IMR-90 (cell line): ENCODE measurements at regions not wholly inside any gene's neighbourhood (a gene's known extent, or its start where the extent isn't known, plus 50 kb on each side); places are given as distances from the start of the nearest gene placed in this dataset.

Experiments
- ATAC-seq: fragments of 200-7000 bp; cut with Tn5 transposase; 2 replicates; pipeline ENCODE4 v1.9.1; 2020; ENCODE audit warnings: low read depth, mild to moderate bottlenecking, moderate library complexity
- BruUV-seq: library from RNA; stranded (reverse); fragments of 400-500 nt; replicated peaks from 2 replicates; lab custom pipeline; 2021; lab: Mats Ljungman, UMichigan
- CTCF ChIA-PET: fragments of 300-600 bp; formaldehyde crosslinking; extraction: SDS; loops from one replicate; lab custom pipeline; 2021; ENCODE audit warnings: antibody characterized with exemption; lab: Yijun Ruan, JAX
- POLR2A ChIA-PET: fragments of 300-600 bp; sonication (Branson Sonifier 250); formaldehyde crosslinking; loops from one replicate; lab custom pipeline; 2022; ENCODE audit warnings: antibody characterized with exemption; ENCODE audit not compliant: unreplicated experiment; lab: Charles Lee
- DNase-seq: peaks from one replicate; pipeline ENCODE4 v3.0.0; 2013
- H2AFZ ChIP-seq: replicated peaks from 2 replicates; pipeline ENCODE3; 2013; ENCODE audit warnings: low read length, mild to moderate bottlenecking; ENCODE audit not compliant: poor library complexity
- H2AK5ac ChIP-seq: 2 replicates; pipeline ENCODE4 v1.6.1; 2013; ENCODE audit warnings: low read depth, low read length, inconsistent platforms
- H2AK9ac ChIP-seq: replicated peaks from 2 replicates; pipeline ENCODE3; 2013; ENCODE audit warnings: mild to moderate bottlenecking, low read depth, low read length, moderate library complexity; ENCODE audit not compliant: poor library complexity
- H2BK120ac ChIP-seq: 2 replicates; pipeline ENCODE4 v1.6.1; 2013; ENCODE audit warnings: low read depth, low read length, inconsistent platforms
- H2BK15ac ChIP-seq: 3 replicates; pipeline ENCODE4 v1.6.1; 2013; ENCODE audit warnings: low read depth, low read length, inconsistent platforms
- H2BK20ac ChIP-seq: 2 replicates; pipeline ENCODE4 v1.6.1; 2013; ENCODE audit warnings: low read depth, mild to moderate bottlenecking, inconsistent platforms, low read length, moderate library complexity
- H2BK5ac ChIP-seq: 2 replicates; pipeline ENCODE4 v1.6.1; 2013; ENCODE audit warnings: mild to moderate bottlenecking, low read depth, low read length, inconsistent platforms; ENCODE audit not compliant: poor library complexity, severe bottlenecking
- H3K14ac ChIP-seq: replicated peaks from 2 replicates; pipeline ENCODE4 v1.6.1; 2013; ENCODE audit warnings: low read depth, low read length, inconsistent platforms
- H3K18ac ChIP-seq: 2 replicates; pipeline ENCODE4 v1.6.1; 2013; ENCODE audit warnings: low read depth, low read length, control low read depth
- H3K23ac ChIP-seq: 2 replicates; pipeline ENCODE4 v1.6.1; 2013; ENCODE audit warnings: low read depth, low read length, inconsistent platforms
- H3K27ac ChIP-seq: 2 replicates; pipeline ENCODE4 v1.5.1; 2013; ENCODE audit warnings: mild to moderate bottlenecking, control low read depth, low read length; ENCODE audit not compliant: insufficient read depth
- H3K27me3 ChIP-seq: 2 replicates; pipeline ENCODE4 v1.6.1; 2013; ENCODE audit warnings: low read length; ENCODE audit not compliant: control insufficient read depth, insufficient read depth
- H3K36me3 ChIP-seq: 2 replicates; pipeline ENCODE4 v1.6.1; 2013; ENCODE audit warnings: low read length, mixed read lengths; ENCODE audit not compliant: control insufficient read depth, insufficient read depth
- H3K4ac ChIP-seq: 2 replicates; pipeline ENCODE4 v1.6.1; 2013; ENCODE audit warnings: low read depth, low read length, inconsistent platforms
- H3K4me1 ChIP-seq: 2 replicates; pipeline ENCODE4 v1.6.1; 2013; ENCODE audit warnings: low read length, mixed read lengths; ENCODE audit not compliant: control insufficient read depth, insufficient read depth
- H3K4me2 ChIP-seq: 2 replicates; pipeline ENCODE4 v1.6.1; 2013; ENCODE audit warnings: low read depth, mild to moderate bottlenecking, control low read depth, low read length, moderate library complexity
- H3K4me3 ChIP-seq: 2 replicates; pipeline ENCODE4 v1.5.1; 2013; ENCODE audit warnings: low read depth, mild to moderate bottlenecking, control low read depth, low read length, moderate library complexity; ENCODE audit not compliant: insufficient read depth
- H3K56ac ChIP-seq: 2 replicates; pipeline ENCODE4 v1.6.1; 2013; ENCODE audit warnings: low read length, inconsistent platforms; ENCODE audit not compliant: insufficient read depth; ENCODE audit errors: extremely low read depth
- H3K79me1 ChIP-seq, 2 experiments: 2 replicates each; pipeline ENCODE4 v1.6.1; 2013; ENCODE audit warnings: low read length in 2 of 2, inconsistent platforms in 1 of 2, low read depth in 1 of 2
- H3K9ac ChIP-seq: 2 replicates; pipeline ENCODE4 v1.6.1; 2013; ENCODE audit warnings: low read depth, low read length, control low read depth
- H3K9me1 ChIP-seq: 2 replicates; pipeline ENCODE4 v1.6.1; 2013; ENCODE audit warnings: low read length, inconsistent platforms; ENCODE audit not compliant: insufficient read depth
- H3K9me3 ChIP-seq: 2 replicates; pipeline ENCODE4 v1.6.1; 2013; ENCODE audit warnings: low read length; ENCODE audit not compliant: control insufficient read depth, insufficient read depth
- H4K20me1 ChIP-seq: 2 replicates; pipeline ENCODE4 v1.6.1; 2013; ENCODE audit warnings: low read length, inconsistent platforms; ENCODE audit not compliant: insufficient read depth
- H4K5ac ChIP-seq: 2 replicates; pipeline ENCODE4 v1.6.1; 2013; ENCODE audit warnings: mild to moderate bottlenecking, low read depth, low read length, control low read depth
- H4K8ac ChIP-seq, 2 experiments: 2 replicates each; pipeline ENCODE4 v1.6.1; 2013; ENCODE audit warnings: low read depth in 2 of 2, low read length in 2 of 2, control low read depth in 1 of 2, inconsistent platforms in 1 of 2
- H4K91ac ChIP-seq: 2 replicates; pipeline ENCODE4 v1.6.1; 2013; ENCODE audit warnings: low read depth, low read length, inconsistent platforms; ENCODE audit not compliant: insufficient read depth
- CEBPB ChIP-seq: IDR thresholded peaks from 2 replicates; pipeline ENCODE4 v1.6.1; 2012; ENCODE audit warnings: low read depth, low read length, improper control_type of control experiment
- CHD1 ChIP-seq: IDR thresholded peaks from 2 replicates; pipeline ENCODE4 v1.6.1; 2012; ENCODE audit warnings: low read depth, low read length, improper control_type of control experiment
- FOS ChIP-seq: fragments of 150-350 bp; IDR thresholded peaks from 2 replicates; pipeline ENCODE4 v1.6.1; 2016; ENCODE audit warnings: low read depth, low read length
- MAFK ChIP-seq: IDR thresholded peaks from 2 replicates; pipeline ENCODE4 v1.6.1; 2012; ENCODE audit warnings: low read depth, low read length, improper control_type of control experiment
- MXI1 ChIP-seq: IDR thresholded peaks from 2 replicates; pipeline ENCODE4 v1.6.1; 2012; ENCODE audit warnings: low read depth, mild to moderate bottlenecking, low read length, moderate library complexity, borderline replicate concordance
- POLR2A ChIP-seq: IDR thresholded peaks from 2 replicates; pipeline ENCODE4 v1.6.1; 2012; ENCODE audit warnings: mild to moderate bottlenecking, low read depth, low read length
- RAD21 ChIP-seq: IDR thresholded peaks from 2 replicates; pipeline ENCODE4 v1.6.1; 2012; ENCODE audit warnings: low read length, improper control_type of control experiment
- RFX5 ChIP-seq: IDR thresholded peaks from 2 replicates; pipeline ENCODE4 v1.8.0; 2012; ENCODE audit warnings: low read depth, mild to moderate bottlenecking, low read length, moderate library complexity
- SMC3 ChIP-seq: fragments of 150-350 bp; IDR thresholded peaks from 2 replicates; pipeline ENCODE4 v1.6.1; 2016; ENCODE audit warnings: low read depth, mild to moderate bottlenecking, antibody characterized with exemption, low read length, moderate library complexity
- USF2 ChIP-seq: fragments of 150-350 bp; IDR thresholded peaks from 2 replicates; pipeline ENCODE4 v1.6.1; 2017; ENCODE audit warnings: mild to moderate bottlenecking, antibody characterized with exemption, low read length, low read depth
- WGBS, 2 experiments: methylation state at CpG; one replicate each; pipeline versions ENCODE4 v1.1.5 to v1.1.7; 2013; ENCODE audit warnings: missing lambda C conversion rate in 2 of 2; ENCODE audit not compliant: insufficient read length in 1 of 2; ENCODE audit errors: extremely low coverage in 2 of 2; 5-methylcytosine and 5-hydroxymethylcytosine counted together
- dilution Hi-C: fragments of 300-500 bp; cut with HindIII; formaldehyde crosslinking; loops from one replicate; pipeline ENCODE4 v1.14.3; 2018; ENCODE audit warnings: low sequenced_read_pairs; ENCODE audit not compliant: unreplicated experiment
- in situ Hi-C: fragments of 300-500 bp; cut with MboI; formaldehyde crosslinking; loops from 3 replicates; pipeline ENCODE4 v1.14.3; 2019; ENCODE audit warnings: low sequenced_read_pairs, inconsistent platforms, mixed read lengths
- intact Hi-C: fragments of 100-400 bp; cut with micrococcal nuclease; formaldehyde crosslinking; loops from 2 replicates; pipeline ENCODE4 v1.10.0; 2022

- dilution Hi-C loops, result no loop called here
- CTCF ChIA-PET, result interaction anchor here (1.2 to 2.4 kb wide), 5 partner anchors 43 to 1228 kb away, joined by 3 to 9 read pairs (median 4); no protein-coding TSS in a partner anchor
These were observed 333.6 kb upstream of the CAMK1G start for GRCh38 chr1:209249785-209250440.

More at GRCh38 chr1:209249785-209250440, 333.6 kb upstream of the CAMK1G start:
- H3K4ac ChIP-seq, result no peak overlapping the region
- POLR2A ChIA-PET, result no interaction called here
- no peak overlapping the region for H2AK9ac ChIP-seq
- H2BK15ac ChIP-seq, result no peak overlapping the region
- H3K27ac ChIP-seq, result no peak overlapping the region
- H3K23ac ChIP-seq, result no peak overlapping the region
- no CpG with 5 or more reads among the region's 8 CpGs for WGBS, 2 experiments
- H3K79me1 ChIP-seq, result no peaks in the 10 kb centered on the region
- H2BK20ac ChIP-seq, result no peak overlapping the region
- H3K36me3 ChIP-seq, result no peaks in the 10 kb centered on the region
- in situ Hi-C loops (no loop called here), intact Hi-C loops (loop anchor here (2.0 kb wide), 2 partner anchors 105 to 263 kb away; no protein-coding TSS in a partner anchor)
- H3K27me3 ChIP-seq, result no peaks in the 10 kb centered on the region
- BruUV-seq, result no TSS peak
- ATAC-seq, result no peak
- H4K20me1 ChIP-seq, result no peaks in the 10 kb centered on the region
- H2AK5ac ChIP-seq, result no peak overlapping the region
- no peak overlapping the region for H3K4me2 ChIP-seq
- no peaks in the 10 kb centered on the region for H3K9me3 ChIP-seq
- H3K18ac ChIP-seq, result no peak overlapping the region
- no peak overlapping the region for H4K5ac ChIP-seq
- H3K9ac ChIP-seq, result no peak overlapping the region
- TF ChIP-seq FOS, result no peak
- no peak for TF ChIP-seq SMC3
- TF ChIP-seq POLR2A, result no peak
- no peak for TF ChIP-seq RFX5
- TF ChIP-seq RAD21, result no peak
- TF ChIP-seq USF2, result no peak
- no peak for TF ChIP-seq CHD1
- no peak for TF ChIP-seq CEBPB
- TF ChIP-seq MAFK, result no peak
- TF ChIP-seq MXI1, result no peak
- H2BK120ac ChIP-seq, result no peak overlapping the region
- DNase-seq, result no peak
- H3K4me3 ChIP-seq, result no peak overlapping the region
- H3K4me1 ChIP-seq, result no peaks in the 10 kb centered on the region
- no peaks in the 10 kb centered on the region for H3K9me1 ChIP-seq
- H4K91ac ChIP-seq, result no peak overlapping the region
- no peak overlapping the region for H2BK5ac ChIP-seq
- H4K8ac ChIP-seq, result no peak overlapping the region
- H3K14ac ChIP-seq, result no peak overlapping the region
- no peak overlapping the region for H2AFZ ChIP-seq
- H3K56ac ChIP-seq, result no peak overlapping the region
